B cell (primary cell): ENCODE measurements at regions not wholly inside any gene's neighbourhood (a gene's known extent, or its start where the extent isn't known, plus 50 kb on each side); places are given as distances from the start of the nearest gene placed in this dataset.

Experiments
- ATAC-seq: fragments of 200-7000 bp; cut with Tn5 transposase; one replicate; pipeline ENCODE4 v1.10.0; 2021; ENCODE audit warnings: low read depth, mild to moderate bottlenecking, moderate number of reproducible peaks, moderate library complexity
- CTCF ChIA-PET: fragments of 350-600 bp; sonication (Branson Sonifier 250); formaldehyde crosslinking; loops from one replicate; lab custom pipeline; 2021; ENCODE audit warnings: antibody characterized with exemption, inconsistent platforms; lab: Charles Lee
- POLR2A ChIA-PET: fragments of 350-600 bp; sonication (Branson Sonifier 250); formaldehyde crosslinking; loops from one replicate; lab custom pipeline; 2021; ENCODE audit warnings: antibody characterized with exemption; lab: Charles Lee
- DNase-seq: peaks from one replicate; pipeline ENCODE4 v3.0.0; 2013
- H2AFZ ChIP-seq: 2 replicates; pipeline ENCODE4 v1.6.1; 2012; ENCODE audit warnings: mild to moderate bottlenecking, low read depth, low read length; ENCODE audit not compliant: insufficient read depth, poor library complexity, severe bottlenecking
- H3K27ac ChIP-seq, 2 donors: 1 replicate in 1 of 2; 2 replicates in 1 of 2; pipeline ENCODE4 v1.5.1; 2012 to 2013; ENCODE audit warnings: low read length in 2 of 2, mild to moderate bottlenecking in 2 of 2, moderate library complexity in 1 of 2
- H3K27me3 ChIP-seq, 4 experiments: fragments of 200-600 bp in 1 of 4; sonication (generic) in 1 of 4; replicated peaks in 1 of 4; 1 replicate in 2 of 4; 2 replicates in 2 of 4; pipeline versions ENCODE4 v1.6.1 to v1.7.0; 2013 to 2016; ENCODE audit warnings: low read length in 3 of 4, mild to moderate bottlenecking in 2 of 4, mixed read lengths in 1 of 4, moderate library complexity in 1 of 4; ENCODE audit not compliant: insufficient read depth in 4 of 4, control insufficient read depth in 3 of 4; ENCODE audit errors: control extremely low read depth in 1 of 4
- H3K36me3 ChIP-seq, 2 experiments: replicated peaks in 1 of 2; 1 replicate in 1 of 2; 2 replicates in 1 of 2; pipeline versions ENCODE4 v1.6.1 to v1.7.1; 2013; ENCODE audit warnings: low read length in 1 of 2; ENCODE audit not compliant: insufficient read depth in 2 of 2, control insufficient read depth in 1 of 2; ENCODE audit errors: control extremely low read depth in 1 of 2, extremely low read depth in 1 of 2
- H3K4me1 ChIP-seq, 2 donors: fragments of 200-600 bp in 1 of 2; sonication (generic) in 1 of 2; 1 replicate in 1 of 2; 2 replicates in 1 of 2; pipeline versions ENCODE4 v1.5.1 to v1.6.1; 2013 to 2017; ENCODE audit warnings: low read length in 2 of 2; ENCODE audit not compliant: control insufficient read depth in 2 of 2, insufficient read depth in 2 of 2
- H3K4me2 ChIP-seq: replicated peaks from 2 replicates; pipeline ENCODE3; 2012; ENCODE audit warnings: mild to moderate bottlenecking, low read depth, low read length; ENCODE audit not compliant: poor library complexity, severe bottlenecking
- H3K4me3 ChIP-seq, 5 experiments: fragments of 200-600 bp in 1 of 5; sonication (generic) in 1 of 5; 1 replicate in 3 of 5; 2 replicates in 2 of 5; pipeline versions ENCODE4 v1.5.1 to v1.7.0; 2011 to 2016; ENCODE audit warnings: low read length in 4 of 5, mild to moderate bottlenecking in 4 of 5, low read depth in 2 of 5, control low read depth in 1 of 5, moderate library complexity in 1 of 5; ENCODE audit not compliant: insufficient read depth in 1 of 5; ENCODE audit errors: control extremely low read depth in 1 of 5, extremely low read depth in 1 of 5
- H3K79me2 ChIP-seq: fragments of 200-600 bp; sonication (generic); one replicate; pipeline ENCODE4 v1.6.0; 2016; ENCODE audit warnings: low read length; ENCODE audit not compliant: control insufficient read depth, insufficient read depth
- H3K9ac ChIP-seq: fragments of 200-600 bp; sonication (generic); 2 replicates; pipeline ENCODE4 v1.6.1; 2017; ENCODE audit warnings: mild to moderate bottlenecking, low read length, moderate library complexity
- H3K9me3 ChIP-seq, 3 donors: one replicate each; pipeline versions ENCODE4 v1.6.1 to v1.7.1; 2013; ENCODE audit warnings: low read length in 2 of 3; ENCODE audit not compliant: control insufficient read depth in 2 of 3, insufficient read depth in 1 of 3; ENCODE audit errors: control extremely low read depth in 1 of 3
- H4K20me1 ChIP-seq: 2 replicates; pipeline ENCODE4 v1.6.0; 2012; ENCODE audit warnings: mild to moderate bottlenecking, low read length; ENCODE audit not compliant: insufficient read depth, control insufficient read depth, poor library complexity, severe bottlenecking
- H3K27ac Mint-ChIP-seq: one replicate; pipeline ENCODE4 v1.8.0; 2021; ENCODE audit warnings: mixed read lengths
- H3K27me3 Mint-ChIP-seq: one replicate; pipeline ENCODE4 v1.8.0; 2021; ENCODE audit warnings: mixed read lengths
- H3K4me1 Mint-ChIP-seq: one replicate; pipeline ENCODE4 v1.8.0; 2021; ENCODE audit warnings: mixed read lengths
- H3K4me3 Mint-ChIP-seq: one replicate; pipeline ENCODE4 v1.8.0; 2021; ENCODE audit warnings: mixed read lengths
- H3K9me3 Mint-ChIP-seq: one replicate; pipeline ENCODE4 v1.8.0; 2022; ENCODE audit warnings: mixed read lengths; ENCODE audit not compliant: insufficient read depth
- EZH2 ChIP-seq: IDR thresholded peaks from 2 replicates; pipeline ENCODE4 v1.6.1; 2012; ENCODE audit warnings: borderline replicate concordance, low read depth, mild to moderate bottlenecking, moderate library complexity, low read length; ENCODE audit not compliant: insufficient read depth, poor library complexity, severe bottlenecking
- WGBS: methylation state at CpG from one replicate; pipeline ENCODE4 v1.1.5; 2013; ENCODE audit warnings: missing lambda C conversion rate; ENCODE audit not compliant: insufficient coverage; 5-methylcytosine and 5-hydroxymethylcytosine counted together
- intact Hi-C: fragments of 100-400 bp; cut with micrococcal nuclease; formaldehyde crosslinking; loops from one replicate; pipeline ENCODE4 v1.10.0; 2022
- TF ChIP-seq, protein P1 (sequence below): fragments of 200-600 bp; IDR thresholded peaks from one replicate; pipeline ENCODE4 v1.8.0; 2022; ENCODE audit warnings: antibody characterized with exemption, mild to moderate bottlenecking

- Histone ChIP-seq H3K4me2 (no peak overlapping the region), H3K4me3 (no peak overlapping the region), H3K4me1 (no peaks in the 10 kb centered on the region), H4K20me1 (no peaks in the 10 kb centered on the region), H3K27ac (no peak overlapping the region), H3K79me2 (no peaks in the 10 kb centered on the region), H3K27me3 (no peaks in the 10 kb centered on the region), H3K36me3 (no peaks in the 10 kb centered on the region), H2AFZ (no peak overlapping the region), H3K9me3 (no peaks in the 10 kb centered on the region), H3K9ac (no peak overlapping the region)
- no peaks in the 10 kb centered on the region for H3K27me3 Mint-ChIP-seq
- no peak for TF ChIP-seq EZH2
- TF ChIP-seq, protein P1, sequence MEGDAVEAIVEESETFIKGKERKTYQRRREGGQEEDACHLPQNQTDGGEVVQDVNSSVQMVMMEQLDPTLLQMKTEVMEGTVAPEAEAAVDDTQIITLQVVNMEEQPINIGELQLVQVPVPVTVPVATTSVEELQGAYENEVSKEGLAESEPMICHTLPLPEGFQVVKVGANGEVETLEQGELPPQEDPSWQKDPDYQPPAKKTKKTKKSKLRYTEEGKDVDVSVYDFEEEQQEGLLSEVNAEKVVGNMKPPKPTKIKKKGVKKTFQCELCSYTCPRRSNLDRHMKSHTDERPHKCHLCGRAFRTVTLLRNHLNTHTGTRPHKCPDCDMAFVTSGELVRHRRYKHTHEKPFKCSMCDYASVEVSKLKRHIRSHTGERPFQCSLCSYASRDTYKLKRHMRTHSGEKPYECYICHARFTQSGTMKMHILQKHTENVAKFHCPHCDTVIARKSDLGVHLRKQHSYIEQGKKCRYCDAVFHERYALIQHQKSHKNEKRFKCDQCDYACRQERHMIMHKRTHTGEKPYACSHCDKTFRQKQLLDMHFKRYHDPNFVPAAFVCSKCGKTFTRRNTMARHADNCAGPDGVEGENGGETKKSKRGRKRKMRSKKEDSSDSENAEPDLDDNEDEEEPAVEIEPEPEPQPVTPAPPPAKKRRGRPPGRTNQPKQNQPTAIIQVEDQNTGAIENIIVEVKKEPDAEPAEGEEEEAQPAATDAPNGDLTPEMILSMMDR = no peak
- H3K27ac Mint-ChIP-seq = no peak overlapping the region
- no peaks in the 10 kb centered on the region for H3K9me3 Mint-ChIP-seq
- DNase-seq (no peak), ATAC-seq (no peak)
- H3K4me1 Mint-ChIP-seq = no peaks in the 10 kb centered on the region
- no peak overlapping the region for H3K4me3 Mint-ChIP-seq
- WGBS = 100% methylated on average over 1 of the region's 4 CpGs
- POLR2A ChIA-PET = no interaction called here
- CTCF ChIA-PET = no interaction called here
- intact Hi-C loops = no loop called here
Measured at GRCh38 chr9:81195206-81195605, 494.1 kb downstream of the TLE1 start.

DNA sequence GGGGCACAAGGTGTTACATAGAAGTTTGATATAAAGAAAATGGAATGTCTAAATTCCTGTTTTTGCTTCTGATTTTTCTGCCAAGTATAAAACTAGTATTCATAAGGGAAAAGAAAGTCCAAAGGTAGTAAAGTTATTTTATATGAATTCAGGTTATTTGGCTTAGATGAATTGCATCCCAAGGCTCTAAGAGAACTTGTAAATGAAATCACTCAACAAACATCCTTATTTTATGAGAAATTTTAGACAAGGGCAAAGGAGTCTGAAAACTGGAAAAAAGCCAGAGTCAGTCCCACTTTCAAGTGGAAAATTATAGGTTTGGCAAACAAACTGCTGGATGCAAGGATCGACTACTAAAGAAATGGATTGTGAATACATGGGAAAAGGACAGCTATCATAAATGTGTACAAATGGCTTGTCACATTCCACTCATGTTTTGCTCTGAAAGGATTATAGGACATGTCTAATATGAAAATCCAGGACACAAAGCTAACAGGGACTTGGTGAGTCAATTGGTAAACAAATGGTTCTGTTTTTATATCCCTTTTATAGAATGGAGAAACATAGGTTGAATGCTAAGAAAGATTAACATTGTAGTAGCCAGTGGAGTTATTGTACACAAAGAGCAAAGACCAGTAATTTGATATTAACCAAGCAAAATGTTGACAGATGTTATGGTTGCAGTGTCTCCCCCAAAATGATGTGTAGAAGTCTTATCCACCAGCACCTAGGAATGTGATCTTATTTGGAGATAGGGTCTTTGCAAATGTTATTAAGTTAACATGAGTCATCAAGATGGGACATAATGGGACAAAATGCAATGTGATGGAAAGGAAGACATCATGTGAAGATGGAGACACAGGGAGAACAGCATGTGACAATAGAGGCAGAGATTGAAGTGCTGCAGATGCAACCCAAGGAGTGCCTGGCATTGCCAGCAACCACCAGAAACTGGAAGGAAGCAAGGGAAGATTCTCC, 495.7 kb downstream of the TLE1 start:
- Mint-ChIP-seq H3K27ac (no peak overlapping the region), H3K27me3 (no peaks in the 10 kb centered on the region), H3K4me1 (no peaks in the 10 kb centered on the region), H3K9me3 (no peaks in the 10 kb centered on the region), H3K4me3 (no peak overlapping the region)
- Histone ChIP-seq H4K20me1 (no peaks in the 10 kb centered on the region), H3K9ac (no peak overlapping the region), H3K27me3 (no peaks in the 10 kb centered on the region), H3K27ac (no peak overlapping the region), H3K9me3 (no peaks in the 10 kb centered on the region), H2AFZ (no peak overlapping the region), H3K79me2 (no peaks in the 10 kb centered on the region), H3K4me1 (no peaks in the 10 kb centered on the region), H3K36me3 (no peaks in the 10 kb centered on the region), H3K4me2 (no peak overlapping the region), H3K4me3 (no peak overlapping the region)
- POLR2A ChIA-PET = no interaction called here
- WGBS = 86% methylated on average over 1 of the region's 1 CpG
- CTCF ChIA-PET = no interaction called here
- intact Hi-C loops = no loop called here
- no peak for DNase-seq
- TF ChIP-seq, protein P1 = no peak
- no peak for TF ChIP-seq EZH2
- no peak for ATAC-seq
